ENCODE measurements at regions not wholly inside any gene's neighbourhood (a gene's known extent, or its start where the extent isn't known, plus 50 kb on each side); places are given as distances from the start of the nearest gene placed in this dataset.

GRCh38 chr2:21422724-21423522 is 299.2 kb downstream of the TDRD15 start:
- DNase-seq (ENCODE audit: low spot score) (no peak), ATAC-seq (ENCODE audit: low FRiP score) (no peak)
- TF ChIP-seq CTCF (IDR thresholded peaks at IDR 0.05), result no peak

- no peak for ATAC-seq (ENCODE audit: low FRiP score)
- no peak for DNase-seq (ENCODE audit: low spot score)
- TF ChIP-seq CTCF (IDR thresholded peaks at IDR 0.05), result no peak
These were observed 300.1 kb downstream of the TDRD15 start for GRCh38 chr2:21423854-21424253.

DNA sequence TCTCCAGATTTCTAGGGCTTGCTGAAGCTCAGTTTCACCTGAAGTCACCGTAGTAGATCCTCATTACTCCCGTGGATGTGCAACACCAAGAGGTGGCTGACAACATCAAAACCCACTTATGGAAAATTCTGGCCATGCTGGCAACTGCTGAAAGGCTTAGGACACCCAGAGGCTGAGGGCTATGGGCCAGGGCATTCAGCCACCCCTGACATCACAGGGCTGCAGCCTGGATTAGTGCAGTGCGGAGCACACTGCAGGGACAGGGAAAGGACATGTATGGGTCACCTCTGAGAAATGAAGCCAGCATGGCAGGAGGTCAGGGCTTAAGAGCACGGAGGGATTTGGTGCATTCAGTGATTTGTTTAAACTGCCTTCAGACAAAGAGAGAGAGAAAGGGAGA is 300.6 kb downstream of the TDRD15 start:
- no peak for TF ChIP-seq CTCF (IDR thresholded peaks at IDR 0.05)
- DNase-seq (ENCODE audit: low spot score), result no peak
- no peak for ATAC-seq (ENCODE audit: low FRiP score)

GRCh38 chr2:21427606-21428005 is 303.8 kb downstream of the TDRD15 start:
- no peak for ATAC-seq (ENCODE audit: low FRiP score)
- TF ChIP-seq CTCF (IDR thresholded peaks at IDR 0.05), result no peak
- DNase-seq (ENCODE audit: low spot score), result no peak

DNA sequence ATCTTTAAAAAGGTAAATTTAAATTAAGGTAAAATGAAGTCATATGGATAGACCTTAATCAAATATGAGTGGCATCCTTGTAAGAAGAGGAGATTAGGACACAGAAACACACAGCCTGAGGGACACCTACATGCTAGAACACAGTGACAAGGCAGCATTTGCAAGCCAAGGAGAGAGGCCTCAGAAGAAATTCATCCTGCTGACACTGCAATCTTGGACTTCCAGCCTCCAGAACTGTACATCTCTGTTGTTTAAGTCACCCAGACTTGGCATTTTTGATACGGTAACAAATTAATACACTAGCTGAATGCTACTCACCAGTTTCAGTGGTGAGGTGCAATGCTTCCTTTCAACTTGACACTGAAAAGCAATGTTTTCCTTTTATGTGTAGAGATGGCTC is 305.0 kb downstream of the TDRD15 start:
- ATAC-seq (ENCODE audit: low FRiP score) (no peak), DNase-seq (ENCODE audit: low spot score) (no peak)
- no peak for TF ChIP-seq CTCF (IDR thresholded peaks at IDR 0.05)

DNA sequence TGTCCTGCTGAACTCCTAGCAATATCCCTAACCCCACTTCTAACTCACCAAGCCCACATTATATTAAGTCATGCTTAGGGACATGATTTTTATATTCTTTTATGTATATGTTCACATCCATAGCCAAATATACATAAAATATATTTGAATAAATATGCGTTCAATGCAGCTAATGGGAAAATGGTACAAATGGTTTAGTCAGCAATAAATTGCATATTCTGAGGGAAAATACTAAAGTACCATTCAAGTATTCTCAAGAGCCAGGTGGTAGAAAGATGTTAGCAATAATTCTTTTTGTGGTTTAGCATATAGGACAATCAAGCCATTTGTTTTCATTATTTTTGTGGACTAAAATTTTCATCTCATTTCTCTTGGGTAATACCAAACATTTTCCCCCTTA is 306.0 kb downstream of the TDRD15 start:
- DNase-seq (ENCODE audit: low spot score) (no peak), ATAC-seq (ENCODE audit: low FRiP score) (no peak)
- no peak for TF ChIP-seq CTCF (IDR thresholded peaks at IDR 0.05)

DNA sequence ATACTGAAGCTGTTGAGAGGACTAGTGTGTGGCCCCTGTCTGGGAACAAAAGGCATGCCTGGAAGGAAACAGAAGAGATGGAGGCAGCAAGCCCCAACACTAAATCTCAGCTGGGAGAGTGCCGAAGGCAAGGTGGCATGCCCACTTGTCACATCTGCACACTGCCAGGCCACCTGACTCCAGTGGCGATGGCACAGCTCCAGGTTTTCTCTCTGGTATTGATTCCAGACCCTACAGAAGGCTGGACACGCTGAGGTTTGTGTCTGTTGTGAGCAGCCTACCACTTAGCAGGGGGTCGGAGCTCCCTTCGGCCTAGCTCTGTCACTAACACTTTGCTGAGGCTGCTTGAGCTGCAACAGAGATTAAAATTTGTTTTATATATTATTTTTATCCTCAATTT is 307.3 kb downstream of the TDRD15 start:
- TF ChIP-seq CTCF (IDR thresholded peaks at IDR 0.05), result no peak

More for the DNA sequence above, 307.3 kb downstream of the TDRD15 start:
- DNase-seq (ENCODE audit: low spot score) (no peak), ATAC-seq (ENCODE audit: low FRiP score) (no peak)

Data from omental fat pad (tissue), 3 donors.